NCI-H345 (cell line): ENCODE measurements at regions not wholly inside any gene's neighbourhood (a gene's known extent, or its start where the extent isn't known, plus 50 kb on each side); places are given as distances from the start of the nearest gene placed in this dataset.
"Not testable (repeated sequence)": the region's sequence is repeated elsewhere in the genome, so short reads cannot be mapped to it uniquely, and the experiment has no call there.

Source experiments
- DNase-seq: peaks from one replicate; lab custom pipeline; 2025; lab: John Stamatoyannopoulos, UW

DNA sequence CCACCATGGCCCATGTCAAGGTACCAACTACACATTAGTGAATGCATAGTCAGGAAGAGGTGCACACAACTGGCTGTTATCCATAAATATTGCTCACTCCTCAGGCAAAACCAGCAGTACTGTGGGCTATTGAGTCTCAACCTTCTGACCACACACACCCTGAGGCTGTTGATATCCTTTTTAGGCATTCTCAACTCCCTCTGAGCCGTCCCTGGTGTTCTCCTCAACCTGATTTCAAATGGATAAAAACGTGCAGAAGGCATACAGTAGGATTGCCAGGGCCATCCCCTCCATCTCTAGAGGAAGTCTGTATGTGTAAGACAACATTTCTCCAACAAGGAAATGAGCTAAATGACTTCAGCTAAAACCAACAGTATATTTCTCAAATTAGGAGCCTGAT, 98.7 kb upstream of the KLHL13 start:
- DNase-seq, result no peak

DNA sequence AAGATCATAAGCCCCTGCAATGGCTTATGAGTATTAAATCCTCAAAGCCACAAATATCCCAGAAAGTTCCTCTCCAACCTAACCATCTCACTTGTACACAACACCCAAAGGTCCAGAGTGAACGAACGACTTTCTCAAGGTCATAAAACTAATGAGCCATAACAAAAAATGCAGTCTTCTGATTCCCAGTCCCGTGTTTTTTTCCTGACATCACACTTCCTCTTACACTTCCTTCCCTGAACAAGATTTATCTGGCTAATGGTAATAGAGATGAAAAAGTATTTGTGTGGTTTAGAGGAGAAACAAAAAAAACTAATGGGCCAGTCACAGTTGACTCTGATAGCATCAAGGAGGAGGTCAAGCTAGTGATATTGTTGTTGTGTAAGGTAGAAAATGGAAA, 99.5 kb upstream of the KLHL13 start:
- DNase-seq, result no peak

DNA sequence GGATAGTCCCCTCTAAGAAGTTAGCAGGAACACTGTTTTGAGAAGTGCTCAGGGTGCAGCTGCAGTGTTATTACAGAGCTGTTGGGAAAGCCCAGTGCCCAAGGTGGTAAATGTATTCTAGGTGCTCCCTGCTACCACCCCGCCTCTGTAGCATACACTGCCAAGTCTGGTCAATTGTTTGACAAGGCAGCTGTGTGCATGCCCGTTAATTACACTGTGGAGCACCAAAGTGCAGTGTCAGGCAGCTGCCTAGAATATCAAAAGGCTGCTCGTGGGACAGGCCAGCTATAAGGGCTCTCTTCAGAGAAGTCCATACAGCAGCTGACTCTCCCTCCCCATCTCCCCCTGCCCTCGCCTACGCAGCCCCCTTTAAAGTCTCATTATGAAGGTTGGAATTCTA, 99.9 kb upstream of the KLHL13 start:
- peak; percentile 87 for DNase-seq

DNA sequence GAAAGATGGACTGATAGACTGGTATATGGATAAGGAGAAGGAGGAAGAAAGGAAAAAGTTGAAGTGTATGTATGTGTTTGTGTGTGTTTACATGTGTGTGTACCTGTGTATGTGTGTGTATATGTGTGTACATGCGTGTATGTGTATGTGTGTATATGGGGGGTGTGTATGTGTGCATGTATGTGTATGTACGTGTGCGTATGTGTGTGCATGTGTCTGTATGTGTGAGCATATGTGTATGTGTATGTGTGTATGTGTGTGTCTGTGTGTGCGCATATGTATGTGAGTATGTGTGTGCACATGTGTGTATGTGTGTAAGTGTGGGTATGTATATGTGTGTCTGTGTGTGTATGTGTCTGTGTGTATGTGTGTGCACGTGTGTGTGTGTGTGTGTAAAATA, 101.5 kb upstream of the KLHL13 start:
- no peak for DNase-seq

DNA sequence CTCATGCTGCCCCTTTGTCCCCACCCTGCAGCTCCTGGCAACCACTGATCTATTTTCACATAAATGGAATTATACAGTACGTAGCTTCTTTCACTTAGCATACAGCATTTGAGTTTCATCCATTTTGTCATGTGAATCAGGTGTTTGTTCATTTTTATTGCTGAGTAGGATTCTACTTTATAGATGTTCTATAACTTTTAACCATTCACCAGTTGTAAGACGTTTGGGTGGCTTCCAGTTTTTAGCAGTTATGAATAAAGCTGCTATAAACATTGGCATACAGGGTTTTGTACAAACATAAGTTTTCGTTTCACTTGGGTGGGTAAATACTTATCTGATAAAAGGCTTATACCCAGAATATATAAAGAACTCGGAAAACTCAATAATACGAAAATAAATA, 102.3 kb upstream of the KLHL13 start:
- no peak for DNase-seq

DNA sequence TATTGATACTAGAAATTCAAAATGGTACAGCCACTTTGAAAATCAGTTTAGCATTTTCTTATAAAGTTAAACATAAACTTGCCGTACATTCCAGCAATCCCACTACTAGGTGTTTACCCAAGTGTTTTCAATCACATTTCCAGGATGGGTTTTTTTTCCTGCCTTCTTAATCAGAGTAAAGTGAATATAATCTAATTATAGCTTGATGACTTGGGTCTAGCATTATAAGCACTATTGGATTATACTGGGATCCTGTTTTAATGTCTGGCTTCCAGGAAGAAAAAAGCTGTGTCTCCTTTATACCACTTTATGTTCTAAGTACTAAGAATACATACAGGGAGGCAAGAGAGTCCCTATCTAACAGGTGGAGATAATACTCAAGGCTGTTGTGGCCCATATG, 103.3 kb upstream of the KLHL13 start:
- no peak for DNase-seq

DNA sequence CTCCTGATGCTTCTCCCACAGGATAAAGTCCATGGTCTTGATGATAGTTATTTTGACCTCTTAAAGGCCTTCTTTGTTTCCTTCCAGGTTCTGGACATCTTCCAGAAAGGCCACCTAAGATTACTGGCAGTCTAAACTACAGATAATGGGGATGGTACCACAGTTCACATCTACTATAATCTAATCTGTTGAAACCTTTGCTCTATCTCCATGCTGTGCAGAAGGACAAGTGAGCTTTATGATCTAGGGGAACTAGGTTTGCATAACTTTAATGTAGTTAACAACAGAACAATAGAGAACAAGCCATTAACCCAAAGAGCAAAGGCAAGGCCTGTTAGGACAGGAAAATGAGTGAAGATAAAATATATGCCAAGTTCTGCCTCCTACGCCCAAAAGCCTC, 103.9 kb upstream of the KLHL13 start:
- DNase-seq, result no peak

DNA sequence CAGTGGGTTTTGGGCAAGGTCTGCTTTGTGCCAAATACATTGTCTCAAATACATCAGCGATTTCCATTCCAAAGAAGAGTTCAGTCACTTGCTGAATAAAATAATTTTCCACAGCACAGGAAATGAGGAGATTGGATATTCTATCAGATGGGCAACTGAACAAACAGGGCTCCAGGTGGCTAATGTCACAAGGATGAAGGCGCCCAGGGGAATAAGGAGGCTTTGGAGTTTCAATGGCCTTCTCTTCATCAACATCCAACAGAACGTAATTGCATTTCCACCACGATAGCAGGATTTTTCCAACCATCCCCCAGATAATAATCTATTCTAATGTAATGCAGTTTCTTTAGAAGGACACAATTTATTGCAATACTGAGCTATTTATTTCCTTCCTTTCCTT, 104.7 kb upstream of the KLHL13 start:
- peak; percentile 18 for DNase-seq

DNA sequence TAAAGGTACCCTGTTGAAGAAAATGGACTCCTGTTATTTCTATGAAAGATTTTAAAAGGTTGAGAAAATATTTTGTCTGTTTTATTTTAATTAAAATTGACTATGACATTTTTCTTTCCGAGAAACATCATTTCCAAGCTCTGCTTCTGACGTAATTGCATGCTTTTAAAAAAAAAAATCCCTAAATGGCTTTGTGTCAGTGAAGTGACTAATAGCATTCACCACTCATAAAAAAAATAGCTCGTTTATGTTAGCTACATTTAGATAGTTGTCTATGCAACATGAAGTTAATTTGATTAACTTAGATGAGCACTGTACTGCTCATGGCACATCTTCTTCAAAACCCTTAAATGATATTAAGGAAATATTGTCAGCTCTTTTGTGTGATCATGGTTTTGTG, 105.1 kb upstream of the KLHL13 start:
- no peak for DNase-seq

DNA sequence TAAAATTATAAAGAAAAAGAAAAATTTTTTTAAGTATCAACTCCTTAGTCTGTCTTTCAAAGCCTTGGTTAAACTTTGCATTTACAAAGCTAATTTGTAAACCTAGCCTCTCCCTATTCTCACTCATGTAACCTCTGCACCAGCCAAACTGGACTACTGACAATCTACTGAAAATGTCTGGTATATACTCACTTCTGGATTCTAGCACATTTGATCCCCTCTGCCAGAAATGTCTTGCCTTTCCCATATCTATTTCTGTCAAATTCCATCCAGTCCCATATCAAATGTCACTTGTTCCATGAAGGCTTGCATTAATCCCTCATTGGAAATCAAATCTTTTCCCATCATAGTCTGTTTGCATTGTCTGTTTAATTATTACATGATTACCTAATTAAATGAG, 105.8 kb upstream of the KLHL13 start:
- no peak for DNase-seq

DNA sequence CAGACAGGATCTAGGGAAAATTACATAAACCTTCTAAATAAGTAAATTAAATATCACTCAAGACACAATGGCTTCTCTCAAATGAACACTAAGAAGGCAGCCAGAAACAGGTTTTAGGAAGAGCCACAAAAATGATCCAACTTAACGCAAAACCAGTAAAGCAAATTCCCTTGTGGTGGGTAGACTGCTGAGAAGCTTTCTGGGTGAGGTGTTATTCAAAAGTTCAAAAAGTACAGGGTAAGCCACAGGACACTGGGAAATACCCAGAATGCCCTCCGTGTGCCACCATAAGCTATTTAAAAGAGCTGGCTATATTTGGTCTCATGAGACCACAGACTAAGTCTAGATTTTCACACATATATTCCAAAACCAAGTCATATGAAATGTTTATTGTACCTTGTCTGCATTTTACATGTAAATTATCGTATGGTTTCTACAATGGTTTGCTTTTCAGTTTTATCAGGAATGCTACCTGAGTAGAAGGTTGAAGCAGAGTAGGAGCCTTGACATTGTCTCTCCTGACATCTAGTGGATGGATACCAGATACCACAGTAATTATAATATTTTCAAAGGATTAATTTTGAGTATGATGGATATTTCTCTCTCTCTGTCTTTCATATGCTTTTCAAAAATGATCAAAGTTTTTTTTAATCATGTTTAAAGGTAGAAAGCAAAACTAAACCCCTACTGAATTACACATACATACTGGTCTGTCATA, 109.3 kb upstream of the KLHL13 start:
- peak; percentile 43 for DNase-seq

DNA sequence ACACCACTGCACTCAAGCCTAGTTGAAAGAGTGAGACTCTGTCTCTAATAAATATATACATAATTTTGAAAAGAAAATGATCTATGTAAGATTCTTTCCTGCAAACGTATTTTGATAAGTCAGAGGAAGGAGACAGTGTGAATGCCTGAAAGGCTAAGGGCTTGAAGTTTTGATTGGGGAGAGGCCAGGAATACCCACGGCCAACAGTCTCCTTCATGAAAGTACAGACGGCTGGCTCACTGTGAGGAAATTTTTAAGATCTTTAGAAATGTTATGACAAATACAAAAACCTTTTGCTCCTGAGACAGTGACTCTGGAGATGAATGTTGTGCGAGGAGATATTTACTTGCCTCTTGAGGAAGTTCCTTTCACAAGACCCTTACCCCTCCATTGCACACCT, 111.4 kb upstream of the KLHL13 start:
- no peak for DNase-seq

DNA sequence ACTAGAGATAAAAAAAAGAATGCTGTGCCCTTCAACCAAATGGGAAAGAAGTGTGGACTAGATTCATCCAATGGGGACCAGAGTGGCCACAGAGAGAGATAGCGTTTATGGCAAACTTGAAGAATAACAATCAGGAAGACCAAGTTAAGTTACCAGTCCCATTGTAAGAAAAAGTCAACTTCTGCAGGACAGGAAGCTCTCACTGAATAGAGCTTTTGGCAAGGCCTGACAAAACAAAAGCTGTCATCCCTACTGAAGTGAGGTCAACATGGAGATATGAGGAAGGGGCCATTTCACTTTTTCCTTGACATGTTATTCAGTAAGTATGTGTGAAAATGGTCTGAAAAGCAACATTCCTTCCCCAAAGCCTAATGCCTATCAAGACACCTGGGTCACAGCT, 111.8 kb upstream of the KLHL13 start:
- DNase-seq, result no peak

DNA sequence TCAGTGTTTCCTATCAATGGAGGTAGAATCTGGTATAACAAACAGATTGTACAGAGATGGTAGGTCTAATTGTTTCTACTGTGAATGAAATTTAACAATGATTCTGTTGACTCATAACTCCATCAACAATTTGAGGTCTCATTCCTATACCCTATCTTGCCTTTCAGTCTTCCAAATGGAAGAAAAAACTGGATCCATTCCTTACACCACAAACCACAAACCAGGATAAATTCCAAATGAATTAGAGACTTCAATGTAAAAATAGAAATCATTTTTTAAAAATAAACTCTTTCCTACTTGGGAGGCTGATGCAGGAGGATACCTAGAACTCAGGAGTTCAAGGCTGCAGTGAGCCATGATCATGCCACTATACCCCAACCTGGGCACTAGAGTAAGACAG, 114.4 kb upstream of the WDR44 start:
- DNase-seq, result no peak

DNA sequence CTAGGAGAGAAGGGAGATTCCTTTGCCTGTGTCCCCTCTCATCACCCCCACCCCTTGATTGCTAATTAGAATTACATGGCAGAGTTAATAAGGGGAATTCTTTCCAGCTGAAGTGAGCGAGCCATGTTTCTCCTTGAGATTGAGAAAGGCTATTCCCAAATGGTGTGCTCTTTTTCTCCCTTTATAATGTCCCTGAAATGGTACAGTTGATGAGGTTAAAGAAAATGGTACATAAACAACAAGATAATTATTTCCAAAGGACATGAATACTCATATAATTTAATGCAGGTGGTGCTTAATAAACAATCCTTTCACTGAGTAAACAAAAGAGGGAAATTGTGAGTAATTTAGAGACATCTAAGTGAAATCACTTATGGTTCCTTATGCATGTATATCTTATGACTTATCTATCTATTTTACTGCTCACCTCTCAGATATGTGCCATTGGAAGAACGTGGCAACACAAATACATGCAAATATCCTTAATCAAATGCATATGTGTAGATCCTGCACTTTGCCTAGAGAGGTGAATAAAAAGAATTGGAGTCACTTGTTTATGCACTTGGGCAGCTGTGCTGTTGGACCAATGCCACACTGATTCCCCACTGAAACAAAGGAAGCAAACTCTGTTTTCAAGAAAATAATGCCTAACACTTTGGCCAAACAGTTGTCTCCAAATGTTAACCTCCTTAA, 106.6 kb upstream of the WDR44 start:
- DNase-seq, result no peak

DNA sequence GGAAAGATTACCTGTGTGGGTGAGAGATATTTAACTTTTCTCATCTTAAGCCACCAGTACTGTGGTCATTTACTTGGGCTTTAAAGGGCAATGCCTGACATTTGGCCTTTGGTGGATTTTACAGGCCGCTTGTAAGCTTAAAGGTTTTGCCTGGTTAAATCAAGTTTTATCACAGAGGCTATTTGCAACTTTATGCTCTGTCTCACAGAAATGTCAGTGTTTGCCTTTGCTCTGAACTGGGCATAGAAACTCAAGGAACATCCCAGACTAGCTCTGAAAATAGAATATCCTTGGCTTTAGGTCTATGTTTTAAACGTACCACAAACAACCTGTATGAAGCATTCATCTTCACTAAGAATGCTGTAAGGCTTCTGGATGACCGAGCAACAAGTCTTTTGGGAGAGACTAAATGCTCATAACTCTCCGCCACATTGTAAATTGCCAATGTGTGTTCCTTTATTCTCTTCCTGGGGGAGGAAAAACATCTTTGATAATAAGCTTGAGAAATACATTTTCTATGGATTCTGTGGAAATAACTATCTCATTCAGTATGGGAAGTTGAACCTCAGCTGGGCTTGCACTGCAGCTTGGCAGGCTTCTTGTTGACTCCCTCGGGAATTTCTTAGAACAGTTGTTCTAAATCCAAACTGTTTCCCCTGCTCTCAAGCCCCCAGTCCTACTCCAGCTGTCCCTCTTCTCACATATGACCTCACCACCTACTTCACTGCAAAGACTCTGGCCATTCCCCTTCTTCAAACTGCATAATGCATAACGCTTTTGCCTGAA, 105.8 kb upstream of the WDR44 start:
- DNase-seq, result no peak

DNA sequence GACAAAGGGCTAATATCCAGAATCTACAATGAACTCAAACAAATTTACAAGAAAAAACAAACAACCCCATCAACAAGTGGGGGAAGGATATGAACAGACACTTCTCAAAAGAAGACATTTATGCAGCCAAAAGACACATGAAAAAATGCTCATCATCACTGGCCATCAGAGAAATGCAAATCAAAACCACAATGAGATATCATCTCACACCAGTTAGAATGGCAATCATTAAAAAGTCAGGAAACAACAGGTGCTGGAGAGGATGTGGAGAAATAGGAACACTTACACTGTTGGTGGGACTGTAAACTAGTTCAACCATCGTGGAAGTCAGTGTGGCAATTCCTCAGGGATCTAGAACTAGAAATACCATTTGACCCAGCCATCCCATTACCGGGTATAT, 98.9 kb upstream of the WDR44 start:
- not testable (repeated sequence) for DNase-seq

DNA sequence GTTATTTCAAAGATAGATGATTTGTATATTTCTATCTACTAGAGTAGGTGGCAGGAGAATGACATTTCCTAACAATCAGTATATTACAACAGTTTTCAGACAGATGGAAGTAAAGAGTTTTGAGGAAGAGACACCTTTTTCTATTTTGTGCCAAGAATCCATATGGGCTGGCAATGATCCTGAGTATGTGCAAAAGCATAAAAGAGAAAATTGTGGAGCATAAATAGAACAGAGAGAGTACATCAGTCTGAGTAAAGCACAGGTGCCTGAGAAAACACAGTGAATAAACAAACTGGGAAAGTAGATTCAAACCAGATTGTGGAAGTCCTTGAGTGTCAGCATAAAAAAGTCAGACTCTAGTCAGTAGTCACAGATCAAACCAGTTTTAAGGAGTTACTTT, 96.8 kb upstream of the WDR44 start:
- no peak for DNase-seq

DNA sequence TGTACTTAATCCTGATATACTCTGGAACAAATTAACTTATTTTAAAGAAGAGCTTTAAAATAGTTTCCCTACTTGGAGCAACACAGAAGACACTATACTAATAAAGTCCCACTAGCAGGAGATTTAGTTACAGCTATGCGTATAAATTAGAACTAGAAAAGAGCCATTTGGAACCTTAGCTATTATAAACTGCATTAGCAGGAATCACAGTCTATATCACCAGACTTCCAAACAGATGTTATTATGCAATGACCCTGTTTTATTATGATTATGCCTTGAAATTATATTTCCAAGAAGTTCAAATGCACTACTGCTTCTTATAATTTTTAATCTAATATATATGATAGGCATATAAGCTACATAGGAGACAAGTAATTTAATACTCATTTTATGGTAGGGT, 95.5 kb upstream of the WDR44 start:
- no peak for DNase-seq

DNA sequence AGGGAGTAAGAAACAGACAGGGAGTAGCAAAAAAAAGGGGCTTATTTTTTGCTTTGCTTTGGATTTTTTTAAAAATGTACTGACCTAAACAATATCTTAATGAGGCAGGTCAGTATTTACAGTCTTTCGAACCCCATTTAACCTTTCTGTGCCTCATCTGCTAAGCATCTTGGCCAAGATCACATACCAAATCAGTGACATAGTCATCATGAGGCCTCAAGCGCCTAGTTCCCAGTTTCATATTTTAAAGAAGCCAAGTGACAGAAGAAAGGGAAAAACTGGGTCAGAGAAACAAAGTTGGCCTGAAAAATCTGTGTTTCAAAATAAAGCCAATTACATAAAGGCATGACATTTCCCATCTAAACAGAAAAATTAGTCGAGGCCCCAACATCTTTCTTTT, 94.6 kb upstream of the WDR44 start:
- DNase-seq, result no peak

DNA sequence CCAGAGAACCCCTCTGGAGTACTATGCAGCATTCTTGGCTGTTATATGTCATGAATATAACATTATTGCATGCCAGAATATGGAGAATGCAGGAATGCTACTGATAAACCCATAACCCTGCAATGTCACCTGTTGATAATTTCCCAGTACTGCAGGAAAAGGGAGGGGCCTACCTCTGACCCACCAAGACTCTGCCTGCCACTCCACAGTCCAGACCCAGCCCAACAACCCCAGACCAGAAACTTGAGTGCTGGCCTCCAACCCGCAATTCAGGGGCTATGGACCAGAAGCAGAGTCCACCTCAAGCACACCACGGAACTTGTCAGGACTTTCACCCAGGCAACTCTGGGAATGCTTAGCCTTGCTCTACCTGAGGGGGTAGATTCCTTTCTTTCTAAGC, 92.9 kb upstream of the WDR44 start:
- DNase-seq, result no peak

DNA sequence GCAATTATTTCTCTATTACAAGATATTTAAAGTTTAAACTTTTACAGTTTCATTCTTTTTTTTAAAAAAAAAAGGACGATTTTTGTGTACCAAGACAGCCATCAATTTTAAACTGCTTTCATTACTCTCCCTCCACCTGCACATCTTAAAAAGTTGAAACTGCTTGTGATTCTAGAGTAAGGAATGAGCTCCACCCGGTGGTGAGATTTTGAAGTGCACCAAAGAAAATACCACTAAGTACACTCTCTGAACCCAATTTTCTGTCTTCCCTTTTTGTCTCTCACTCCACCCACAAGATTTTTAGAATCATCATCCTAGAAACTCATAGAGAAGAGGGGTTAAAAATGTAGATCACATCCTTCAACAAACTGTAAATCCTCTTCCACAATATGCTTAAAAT, 91.3 kb upstream of the WDR44 start:
- peak; percentile 31 for DNase-seq

DNA sequence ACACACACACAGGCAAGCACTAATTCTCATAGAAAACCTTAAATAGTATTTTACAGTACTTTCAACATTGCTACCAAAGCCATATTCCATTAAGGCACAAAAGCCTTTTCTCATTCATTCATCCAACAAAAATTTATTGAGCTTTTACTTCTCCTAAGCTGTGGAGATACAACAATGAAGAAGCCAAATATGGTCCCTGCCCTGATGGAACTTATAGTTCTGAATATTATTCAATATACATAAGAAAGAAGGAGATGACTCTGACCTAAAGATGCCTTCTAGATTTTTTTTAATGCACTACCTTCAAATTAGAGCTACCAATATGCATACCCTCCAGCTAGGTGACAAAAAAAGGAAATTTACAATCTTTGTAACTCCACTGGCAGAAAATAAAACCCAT, 90.0 kb upstream of the WDR44 start:
- no peak for DNase-seq
